ENCODE measurements at regions not wholly inside any gene's neighbourhood (a gene's known extent, or its start where the extent isn't known, plus 50 kb on each side); places are given as distances from the start of the nearest gene placed in this dataset.

GRCh38 chr2:41912337-41912736 is 135.5 kb upstream of the PKDCC start:
- BruUV-seq (replicated peaks) = no TSS peak

GRCh38 chr2:41912776-41913175 is 135.0 kb upstream of the PKDCC start:
- Histone ChIP-seq H3K27me3 (replicated peaks; ENCODE audit: insufficient read depth, low read depth, low read length, poor library complexity) (no peaks in the 10 kb centered on the region), H3K4me3 (ENCODE audit: low read depth, low read length, poor library complexity, severe bottlenecking) (no peak overlapping the region), H3K9me3 (ENCODE audit: low read depth, low read length, poor library complexity, severe bottlenecking) (no peaks in the 10 kb centered on the region), H3K4me1 (ENCODE audit: insufficient read depth, low read length, poor library complexity, severe bottlenecking) (no peaks in the 10 kb centered on the region), H3K36me3 (ENCODE audit: insufficient read depth, low read length, poor library complexity, severe bottlenecking) (no peaks in the 10 kb centered on the region), H3K27ac (ENCODE audit: low read depth, low read length, poor library complexity, severe bottlenecking) (no peak overlapping the region)
- BruUV-seq (replicated peaks) = no TSS peak
- no peak for DNase-seq (ENCODE audit: low spot score)
- TF ChIP-seq EZH2 (IDR thresholded peaks at IDR 0.05; ENCODE audit: borderline replicate concordance, low read depth, low read length, poor library complexity, severe bottlenecking) (no peak), CTCF (conservative IDR thresholded peaks at IDR 0.05; ENCODE audit: low read depth, low read length) (no peak)
- POLR2A ChIA-PET (ENCODE audit: low non-redundant PET) = no interaction called here
- intact Hi-C loops (cut with micrococcal nuclease; ENCODE audit: unreplicated experiment) = no loop called here
- CTCF ChIA-PET = no interaction called here

More at GRCh38 chr2:41912337-41912736, 135.5 kb upstream of the PKDCC start:
- H3K27ac ChIP-seq (ENCODE audit: low read depth, low read length, poor library complexity, severe bottlenecking) = no peak overlapping the region
- H3K4me1 ChIP-seq (ENCODE audit: insufficient read depth, low read length, poor library complexity, severe bottlenecking) = no peaks in the 10 kb centered on the region
- H3K4me3 ChIP-seq (ENCODE audit: low read depth, low read length, poor library complexity, severe bottlenecking) = no peak overlapping the region
- CTCF ChIA-PET = no interaction called here
- DNase-seq (ENCODE audit: low spot score) = no peak
- POLR2A ChIA-PET (ENCODE audit: low non-redundant PET) = no interaction called here
- intact Hi-C loops (cut with micrococcal nuclease; ENCODE audit: unreplicated experiment) = no loop called here
- no peaks in the 10 kb centered on the region for H3K27me3 ChIP-seq (replicated peaks; ENCODE audit: insufficient read depth, low read depth, low read length, poor library complexity)
- no peaks in the 10 kb centered on the region for H3K9me3 ChIP-seq (ENCODE audit: low read depth, low read length, poor library complexity, severe bottlenecking)
- TF ChIP-seq EZH2 (IDR thresholded peaks at IDR 0.05; ENCODE audit: borderline replicate concordance, low read depth, low read length, poor library complexity, severe bottlenecking) = no peak
- TF ChIP-seq CTCF (conservative IDR thresholded peaks at IDR 0.05; ENCODE audit: low read depth, low read length) = no peak
- no peaks in the 10 kb centered on the region for H3K36me3 ChIP-seq (ENCODE audit: insufficient read depth, low read length, poor library complexity, severe bottlenecking)

- Histone ChIP-seq H3K27me3 (replicated peaks; ENCODE audit: insufficient read depth, low read depth, low read length, poor library complexity) (no peaks in the 10 kb centered on the region), H3K4me3 (ENCODE audit: low read depth, low read length, poor library complexity, severe bottlenecking) (no peak overlapping the region), H3K4me1 (ENCODE audit: insufficient read depth, low read length, poor library complexity, severe bottlenecking) (no peaks in the 10 kb centered on the region), H3K27ac (ENCODE audit: low read depth, low read length, poor library complexity, severe bottlenecking) (no peak overlapping the region), H3K9me3 (ENCODE audit: low read depth, low read length, poor library complexity, severe bottlenecking) (no peaks in the 10 kb centered on the region), H3K36me3 (ENCODE audit: insufficient read depth, low read length, poor library complexity, severe bottlenecking) (no peaks in the 10 kb centered on the region)
- ChIA-PET CTCF (no interaction called here), POLR2A (ENCODE audit: low non-redundant PET) (no interaction called here)
- no TSS peak for BruUV-seq (replicated peaks)
- no peak for DNase-seq (ENCODE audit: low spot score)
- intact Hi-C loops (cut with micrococcal nuclease; ENCODE audit: unreplicated experiment) = no loop called here
- TF ChIP-seq CTCF (conservative IDR thresholded peaks at IDR 0.05; ENCODE audit: low read depth, low read length) = no peak
- no peak for TF ChIP-seq EZH2 (IDR thresholded peaks at IDR 0.05; ENCODE audit: borderline replicate concordance, low read depth, low read length, poor library complexity, severe bottlenecking)
These were observed 134.5 kb upstream of the PKDCC start for GRCh38 chr2:41913311-41913710.

All from A673 (cell line).